PFSK-1 (cell line): ENCODE measurements at regions not wholly inside any gene's neighbourhood (a gene's known extent, or its start where the extent isn't known, plus 50 kb on each side); places are given as distances from the start of the nearest gene placed in this dataset.

Experiments
- FOXP2 ChIP-seq: optimal IDR thresholded peaks from 2 replicates; pipeline ENCODE3; 2011; ENCODE audit warnings: borderline replicate concordance, control low read depth, inconsistent platforms; ENCODE audit not compliant: insufficient read depth; ENCODE audit errors: extremely low read length, extremely low read depth
- POLR2AphosphoS5 ChIP-seq: IDR thresholded peaks from 2 replicates; pipeline ENCODE4 v1.6.1; 2012; ENCODE audit warnings: low read depth, mild to moderate bottlenecking, control low read depth, low read length, moderate library complexity
- REST ChIP-seq, 2 experiments: IDR thresholded peaks; 2 replicates each; pipeline versions ENCODE4 v1.6.1 to v1.8.0; 2011 to 2012; ENCODE audit warnings: low read depth in 2 of 2, low read length in 2 of 2, control low read depth in 1 of 2, inconsistent platforms in 1 of 2, mild to moderate bottlenecking in 1 of 2, moderate library complexity in 1 of 2; ENCODE audit not compliant: insufficient read depth in 1 of 2
- SIN3A ChIP-seq: IDR thresholded peaks from 2 replicates; pipeline ENCODE4 v1.6.1; 2012; ENCODE audit warnings: mild to moderate bottlenecking, low read length, moderate library complexity, borderline replicate concordance; ENCODE audit not compliant: insufficient read depth
- TAF1 ChIP-seq: IDR thresholded peaks from 2 replicates; pipeline ENCODE4 v1.6.1; 2012; ENCODE audit warnings: low read length, control low read depth, borderline replicate concordance; ENCODE audit not compliant: insufficient read depth

- TF ChIP-seq TAF1, result no peak
- no peak for TF ChIP-seq POLR2AphosphoS5
- TF ChIP-seq REST (IDR thresholded peaks at IDR 0.05; ENCODE audit: insufficient read depth in 1 of 2, low read depth in 2 of 2, low read length in 2 of 2), result no peak
Measured at GRCh38 chr10:130453036-130453720, 317.0 kb downstream of the GLRX3 start.

GRCh38 chr10:130453721-130454542 is 317.7 kb downstream of the GLRX3 start:
- TF ChIP-seq FOXP2, result no peak
- no peak for TF ChIP-seq POLR2AphosphoS5
- TF ChIP-seq REST (IDR thresholded peaks at IDR 0.05; ENCODE audit: insufficient read depth in 1 of 2, low read depth in 2 of 2, low read length in 2 of 2), result no peak
- no peak for TF ChIP-seq TAF1
- no peak for TF ChIP-seq SIN3A

GRCh38 chr10:130454543-130455000 is 318.4 kb downstream of the GLRX3 start:
- TF ChIP-seq TAF1 (no peak), SIN3A (no peak), POLR2AphosphoS5 (no peak), REST (IDR thresholded peaks at IDR 0.05; ENCODE audit: insufficient read depth in 1 of 2, low read depth in 2 of 2, low read length in 2 of 2) (no peak)

- TF ChIP-seq POLR2AphosphoS5 (no peak), SIN3A (no peak), REST (IDR thresholded peaks at IDR 0.05; ENCODE audit: insufficient read depth in 1 of 2, low read depth in 2 of 2, low read length in 2 of 2) (no peak), TAF1 (no peak), FOXP2 (no peak)
Measured at GRCh38 chr10:130455111-130455695, 319.0 kb downstream of the GLRX3 start.
